PFSK-1 (cell line): ENCODE measurements at regions not wholly inside any gene's neighbourhood (a gene's known extent, or its start where the extent isn't known, plus 50 kb on each side); places are given as distances from the start of the nearest gene placed in this dataset.

Source experiments
- POLR2AphosphoS5 ChIP-seq: IDR thresholded peaks from 2 replicates; pipeline ENCODE4 v1.6.1; 2012; ENCODE audit warnings: low read depth, mild to moderate bottlenecking, control low read depth, low read length, moderate library complexity
- REST ChIP-seq, 2 experiments: IDR thresholded peaks; 2 replicates each; pipeline versions ENCODE4 v1.6.1 to v1.8.0; 2011 to 2012; ENCODE audit warnings: low read depth in 2 of 2, low read length in 2 of 2, control low read depth in 1 of 2, inconsistent platforms in 1 of 2, mild to moderate bottlenecking in 1 of 2, moderate library complexity in 1 of 2; ENCODE audit not compliant: insufficient read depth in 1 of 2
- SIN3A ChIP-seq: IDR thresholded peaks from 2 replicates; pipeline ENCODE4 v1.6.1; 2012; ENCODE audit warnings: mild to moderate bottlenecking, low read length, moderate library complexity, borderline replicate concordance; ENCODE audit not compliant: insufficient read depth
- TAF1 ChIP-seq: IDR thresholded peaks from 2 replicates; pipeline ENCODE4 v1.6.1; 2012; ENCODE audit warnings: low read length, control low read depth, borderline replicate concordance; ENCODE audit not compliant: insufficient read depth

GRCh38 chr4:33579951-33580350, 2664.4 kb downstream of the ARAP2 start:
- TF ChIP-seq TAF1 (no peak), SIN3A (no peak), POLR2AphosphoS5 (no peak), REST (IDR thresholded peaks at IDR 0.05; ENCODE audit: insufficient read depth in 1 of 2, low read depth in 2 of 2, low read length in 2 of 2) (no peak)
